ENCODE measurements at regions not wholly inside any gene's neighbourhood (a gene's known extent, or its start where the extent isn't known, plus 50 kb on each side); places are given as distances from the start of the nearest gene placed in this dataset.

DNA sequence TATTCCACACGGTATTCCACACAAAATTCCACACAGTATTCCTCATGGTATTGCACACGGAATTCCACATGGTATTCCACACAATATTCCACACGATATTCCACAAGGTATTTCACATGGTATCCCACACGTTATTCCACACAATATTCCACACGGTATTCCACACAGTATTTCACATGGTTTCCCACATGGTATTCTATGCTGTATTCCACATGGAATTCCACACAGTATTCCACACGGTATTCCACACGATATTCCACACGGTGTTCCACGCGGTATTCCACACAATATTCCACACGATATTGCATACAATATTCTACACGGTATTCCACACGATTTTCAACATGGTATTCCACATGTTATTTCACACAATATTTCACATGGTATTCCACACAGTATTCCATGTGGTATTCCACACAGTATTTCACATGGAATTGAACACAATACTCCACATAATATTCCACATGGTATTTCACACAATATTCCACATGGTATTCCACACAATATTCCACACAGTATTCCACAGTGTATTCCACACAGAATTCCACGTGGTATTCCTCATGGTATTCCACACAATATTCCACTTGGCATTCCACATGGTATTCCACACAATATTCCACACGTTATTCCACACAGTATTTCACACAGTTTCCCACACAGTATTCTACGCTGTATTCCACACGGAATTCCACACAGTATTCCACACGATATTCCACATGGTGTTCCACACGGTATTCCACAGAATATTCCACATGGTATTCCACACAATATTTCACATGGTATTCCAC, 136.0 kb upstream of the CHST15 start:
- Histone ChIP-seq H3K4me1 (ENCODE audit: control insufficient read depth in 5 of 5, insufficient read depth in 5 of 5, low read length in 5 of 5) (no peaks in the 10 kb centered on the region), H3K27me3 (ENCODE audit: control insufficient read depth in 3 of 3, insufficient read depth in 3 of 3, low read length in 2 of 3) (no peaks in the 10 kb centered on the region), H3K4me3 (no peak overlapping the region), H3K9me3 (ENCODE audit: control insufficient read depth in 4 of 4, insufficient read depth in 3 of 4, low read length in 3 of 4) (peaks cover 0 to 10% (median 4%) of the 10 kb centered on the region in 4 donors), H3K36me3 (ENCODE audit: control insufficient read depth in 4 of 4, insufficient read depth in 4 of 4, low read length in 4 of 4) (no peaks in the 10 kb centered on the region), H3K9ac (ENCODE audit: insufficient read depth in 1 of 2, low read length in 2 of 2) (no peak overlapping the region), H3K27ac (ENCODE audit: low read depth in 1 of 2, low read length in 1 of 2) (no peak overlapping the region)
- DNase-seq (peak in 1 of 3 donors; percentile 6), ATAC-seq (ENCODE audit: insufficient read depth, low FRiP score) (no peak)
- 88 to 91% methylated on average over 19 of the region's 19 CpGs for WGBS, 2 donors
- TF ChIP-seq CTCF (IDR thresholded peaks at IDR 0.05; ENCODE audit: control extremely low read depth, extremely low read depth): no peak

DNA sequence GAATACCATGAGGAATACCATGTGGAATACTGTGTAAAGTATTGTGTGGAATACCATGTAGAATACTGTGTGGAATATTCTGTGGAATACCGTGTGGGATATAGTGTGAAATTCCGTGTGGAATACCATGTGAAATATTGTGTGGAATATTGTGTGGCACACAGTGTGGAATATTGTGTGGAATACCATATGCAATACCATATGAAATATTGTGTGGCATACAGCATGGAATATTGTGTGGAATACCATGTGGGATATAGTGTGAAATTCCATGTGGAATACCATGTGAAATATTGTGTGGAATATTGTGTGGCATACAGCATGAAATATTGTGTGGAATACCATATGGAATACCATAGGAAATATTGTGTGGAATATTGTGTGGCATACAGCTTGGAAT, 135.1 kb upstream of the CHST15 start:
- Histone ChIP-seq H3K4me1 (ENCODE audit: control insufficient read depth in 5 of 5, insufficient read depth in 5 of 5, low read length in 5 of 5) (no peaks in the 10 kb centered on the region), H3K27ac (ENCODE audit: low read depth in 1 of 2, low read length in 1 of 2) (no peak overlapping the region), H3K4me3 (no peak overlapping the region), H3K9ac (ENCODE audit: insufficient read depth in 1 of 2, low read length in 2 of 2) (no peak overlapping the region), H3K9me3 (ENCODE audit: control insufficient read depth in 4 of 4, insufficient read depth in 3 of 4, low read length in 3 of 4) (peaks cover 0 to 10% (median 4%) of the 10 kb centered on the region in 4 donors), H3K27me3 (ENCODE audit: control insufficient read depth in 3 of 3, insufficient read depth in 3 of 3, low read length in 2 of 3) (no peaks in the 10 kb centered on the region), H3K36me3 (ENCODE audit: control insufficient read depth in 4 of 4, insufficient read depth in 4 of 4, low read length in 4 of 4) (no peaks in the 10 kb centered on the region)
- ATAC-seq (ENCODE audit: insufficient read depth, low FRiP score) (no peak), DNase-seq (no peak)
- no peak for TF ChIP-seq CTCF (IDR thresholded peaks at IDR 0.05; ENCODE audit: control extremely low read depth, extremely low read depth)
- WGBS, 2 donors: 82 to 86% methylated on average over 2 of the region's 2 CpGs

DNA sequence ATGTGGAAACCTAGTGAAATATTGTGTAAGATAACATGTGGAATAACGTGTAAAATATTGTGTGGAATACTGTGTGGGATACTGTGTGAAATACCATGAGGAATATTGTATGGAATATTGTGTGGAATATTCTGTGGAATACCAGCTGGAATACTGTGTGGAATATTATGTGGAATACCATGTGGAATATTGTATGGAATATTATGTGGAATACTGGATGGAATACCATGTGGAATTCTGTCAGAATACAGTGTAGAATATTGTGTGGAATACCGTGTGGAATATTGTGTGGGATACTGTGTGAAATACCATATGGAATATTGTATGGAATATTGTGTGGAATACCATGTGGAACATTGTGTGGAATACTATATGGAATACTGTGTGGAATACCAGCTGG, 134.6 kb upstream of the CHST15 start:
- H3K36me3 ChIP-seq (ENCODE audit: control insufficient read depth in 4 of 4, insufficient read depth in 4 of 4, low read length in 4 of 4): no peaks in the 10 kb centered on the region
- no peaks in the 10 kb centered on the region for H3K4me1 ChIP-seq (ENCODE audit: control insufficient read depth in 5 of 5, insufficient read depth in 5 of 5, low read length in 5 of 5)
- no peak for TF ChIP-seq CTCF (IDR thresholded peaks at IDR 0.05; ENCODE audit: control extremely low read depth, extremely low read depth)
- H3K27ac ChIP-seq (ENCODE audit: low read depth in 1 of 2, low read length in 1 of 2): no peak overlapping the region
- DNase-seq (no peak), ATAC-seq (ENCODE audit: insufficient read depth, low FRiP score) (no peak)
- H3K27me3 ChIP-seq (ENCODE audit: control insufficient read depth in 3 of 3, insufficient read depth in 3 of 3, low read length in 2 of 3): no peaks in the 10 kb centered on the region
- H3K9ac ChIP-seq (ENCODE audit: insufficient read depth in 1 of 2, low read length in 2 of 2): no peak overlapping the region
- H3K4me3 ChIP-seq: no peak overlapping the region
- peaks cover 0 to 10% (median 4%) of the 10 kb centered on the region in 4 donors for H3K9me3 ChIP-seq (ENCODE audit: control insufficient read depth in 4 of 4, insufficient read depth in 3 of 4, low read length in 3 of 4)
- WGBS, 2 donors: 91 to 92% methylated on average over 2 of the region's 2 CpGs

Data from lung (tissue), 11 donors.